Sigmoid colon (tissue), 6 donors: ENCODE measurements at regions not wholly inside any gene's neighbourhood (a gene's known extent, or its start where the extent isn't known, plus 50 kb on each side); places are given as distances from the start of the nearest gene placed in this dataset.

Source experiments
- DNase-seq: peaks from one replicate; pipeline ENCODE4 v3.0.0-alpha.2; 2019
- H3K27ac ChIP-seq, 4 donors: fragments of 200-600 bp; sonication (generic); one replicate each; pipeline ENCODE4 v1.5.1; 2016 to 2019; ENCODE audit warnings: mild to moderate bottlenecking in 1 of 4
- H3K27me3 ChIP-seq, 3 donors: fragments of 200-600 bp; sonication (generic); one replicate each; pipeline ENCODE4 v1.5.1; 2019; ENCODE audit warnings: mild to moderate bottlenecking in 1 of 3
- H3K36me3 ChIP-seq, 4 donors: fragments of 200-600 bp; sonication (generic); one replicate each; pipeline ENCODE4 v1.5.1; 2016 to 2019
- H3K4me1 ChIP-seq, 4 donors: fragments of 200-600 bp; sonication (generic); one replicate each; pipeline ENCODE4 v1.5.1; 2017 to 2019
- H3K4me3 ChIP-seq, 4 donors: fragments of 200-600 bp; sonication (generic); one replicate each; pipeline ENCODE4 v1.5.1; 2017 to 2019; ENCODE audit warnings: mild to moderate bottlenecking in 2 of 4, moderate library complexity in 1 of 4
- H3K9me3 ChIP-seq, 4 donors: fragments of 200-600 bp in 3 of 4; sonication (generic) in 3 of 4; one replicate each; pipeline versions ENCODE4 v1.5.1 to v1.6.1; 2013 to 2019
- CTCF ChIP-seq, 4 experiments: fragments of 450-650 bp in 3 of 4; fragments of 200-600 bp in 1 of 4; IDR thresholded peaks; one replicate each; pipeline ENCODE4 v1.5.1; 2016 to 2019; ENCODE audit warnings: antibody characterized with exemption in 4 of 4, mild to moderate bottlenecking in 3 of 4, moderate library complexity in 2 of 4
- EP300 ChIP-seq, 4 donors: sonication (generic); formaldehyde crosslinking; IDR thresholded peaks; one replicate each; pipeline ENCODE4 v1.6.1; 2017; ENCODE audit warnings: antibody characterized with exemption in 4 of 4
- POLR2A ChIP-seq, 2 donors: fragments of 450-650 bp; IDR thresholded peaks; one replicate each; pipeline ENCODE4 v1.6.1; 2016; ENCODE audit warnings: antibody characterized with exemption in 2 of 2, mild to moderate bottlenecking in 2 of 2, moderate library complexity in 2 of 2
- POLR2AphosphoS5 ChIP-seq, 4 donors: sonication (generic); formaldehyde crosslinking; IDR thresholded peaks; one replicate each; pipeline ENCODE4 v1.6.1; 2017; ENCODE audit warnings: antibody characterized with exemption in 4 of 4
- WGBS, 2 donors: extraction: QIAGEN DNeasy Blood & Tissue Kit; methylation state at CpG; one replicate each; pipeline ENCODE4 v1.1.7; 2013; 5-methylcytosine and 5-hydroxymethylcytosine counted together
- intact Hi-C: fragments of 100-400 bp; cut with DNase I; formaldehyde crosslinking; loops from one replicate; pipeline ENCODE4 v1.15.1; 2023
- donor health status: healthy with polysubstance abuse.
- donor health status: healthy.

GRCh38 chr4:183789657-183790056, 115.5 kb upstream of the STOX2 start:
- no peak for DNase-seq
- WGBS, 2 donors = 86 to 90% methylated on average over 3 of the region's 3 CpGs
- no peak for TF ChIP-seq POLR2A (IDR thresholded peaks at IDR 0.05)
- TF ChIP-seq EP300 (IDR thresholded peaks at IDR 0.05) = no peak
- no peak for TF ChIP-seq POLR2AphosphoS5 (IDR thresholded peaks at IDR 0.05)
- TF ChIP-seq CTCF (IDR thresholded peaks at IDR 0.05) = no peak
- Histone ChIP-seq H3K9me3 (peaks cover 0 to 11% (median 7%) of the 10 kb centered on the region in 4 donors), H3K4me1 (no peaks in the 10 kb centered on the region), H3K27me3 (no peaks in the 10 kb centered on the region), H3K4me3 (no peak overlapping the region), H3K36me3 (no peaks in the 10 kb centered on the region), H3K27ac (no peak overlapping the region)
- intact Hi-C loops = no loop called here

- H3K4me3 ChIP-seq = no peak overlapping the region
These were observed 114.4 kb upstream of the STOX2 start for GRCh38 chr4:183790661-183791060.

GRCh38 chr4:183797011-183797444, 108.1 kb upstream of the STOX2 start:
- Histone ChIP-seq H3K4me1 (peaks cover 0 to 20% (median 15%) of the 10 kb centered on the region in 4 donors), H3K27ac (peak overlapping the region; percentile 28 to 66 (median 62)), H3K4me3 (peak overlapping the region; percentile 23 to 57 (median 48)), H3K36me3 (no peaks in the 10 kb centered on the region), H3K27me3 (peaks cover 15 to 42% (median 23%) of the 10 kb centered on the region in 3 donors), H3K9me3 (peaks cover 0 to 13% (median 9%) of the 10 kb centered on the region in 4 donors)
- TF ChIP-seq POLR2A (IDR thresholded peaks at IDR 0.05) (no peak), POLR2AphosphoS5 (IDR thresholded peaks at IDR 0.05) (peak in 3 of 4 donors; percentile 9 to 40 (median 37))
- no peak for DNase-seq
- WGBS, 2 donors = 2% methylated on average over 39 of the region's 39 CpGs
- intact Hi-C loops = no loop called here

More at GRCh38 chr4:183790661-183791060, 114.4 kb upstream of the STOX2 start:
- Histone ChIP-seq H3K9me3 (peaks cover 0 to 13% (median 9%) of the 10 kb centered on the region in 4 donors), H3K36me3 (no peaks in the 10 kb centered on the region), H3K4me1 (no peaks in the 10 kb centered on the region), H3K27ac (no peak overlapping the region), H3K27me3 (no peaks in the 10 kb centered on the region)
- 85 to 90% methylated on average over 4 of the region's 4 CpGs for WGBS, 2 donors
- DNase-seq = no peak
- intact Hi-C loops = no loop called here
- TF ChIP-seq CTCF (IDR thresholded peaks at IDR 0.05) (no peak), POLR2AphosphoS5 (IDR thresholded peaks at IDR 0.05) (no peak), EP300 (IDR thresholded peaks at IDR 0.05) (no peak), POLR2A (IDR thresholded peaks at IDR 0.05) (no peak)

- peak overlapping the region; percentile 26 to 57 (median 48) for H3K4me3 ChIP-seq
- TF ChIP-seq EP300 (IDR thresholded peaks at IDR 0.05) = no peak
- no peak for TF ChIP-seq CTCF (IDR thresholded peaks at IDR 0.05)
- no peak for TF ChIP-seq POLR2A (IDR thresholded peaks at IDR 0.05)
- TF ChIP-seq POLR2AphosphoS5 (IDR thresholded peaks at IDR 0.05) = no peak
- no peaks in the 10 kb centered on the region for H3K36me3 ChIP-seq
- no peak for DNase-seq
- intact Hi-C loops = no loop called here
- H3K9me3 ChIP-seq = peaks cover 0 to 13% (median 8%) of the 10 kb centered on the region in 4 donors
- peak overlapping the region; percentile 28 to 66 (median 62) for H3K27ac ChIP-seq
- WGBS, 2 donors = 0 to 1% methylated on average over 105 of the region's 105 CpGs
- H3K27me3 ChIP-seq = peaks cover 15 to 42% (median 23%) of the 10 kb centered on the region in 3 donors
- H3K4me1 ChIP-seq = peaks cover 0 to 20% (median 15%) of the 10 kb centered on the region in 4 donors
These were observed 107.4 kb upstream of the STOX2 start for GRCh38 chr4:183797445-183798300.
